ENCODE measurements at regions not wholly inside any gene's neighbourhood (a gene's known extent, or its start where the extent isn't known, plus 50 kb on each side); places are given as distances from the start of the nearest gene placed in this dataset.

DNA sequence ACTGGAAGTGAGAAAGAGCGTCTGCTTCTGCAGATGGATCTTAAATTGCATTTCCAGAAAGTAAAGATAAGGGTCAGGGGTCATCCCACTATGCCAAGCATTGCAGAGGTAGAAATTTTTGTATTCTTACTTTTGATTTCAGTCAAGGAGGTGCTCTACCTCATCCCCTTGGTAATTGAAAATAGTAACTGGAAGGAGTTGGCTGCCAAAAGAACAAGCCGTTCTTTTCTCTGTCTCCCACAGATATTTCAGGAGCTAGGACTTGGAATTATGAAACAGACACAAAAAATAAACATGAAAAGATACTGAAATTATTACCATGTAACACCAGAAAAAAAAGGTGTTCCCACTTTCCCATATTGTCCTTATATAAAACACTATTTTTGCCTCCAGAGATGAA is 309.9 kb upstream of the UMPS start:
- Histone ChIP-seq H3K9me3 (ENCODE audit: insufficient read depth in 2 of 2, low read depth in 1 of 2, low read length in 1 of 2) (no peaks in the 10 kb centered on the region), H3K27me3 (replicated peaks in 1 of 4; ENCODE audit: control insufficient read depth in 3 of 4, extremely low read depth in 1 of 4, insufficient read depth in 3 of 4, low read length in 3 of 4) (no peaks in the 10 kb centered on the region), H3K36me3 (ENCODE audit: control insufficient read depth in 2 of 4, insufficient read depth in 4 of 4, low read length in 3 of 4) (no peaks in the 10 kb centered on the region), H3K79me2 (ENCODE audit: control insufficient read depth in 1 of 2, insufficient read depth in 2 of 2, low read length in 2 of 2) (no peaks in the 10 kb centered on the region), H4K5ac (ENCODE audit: insufficient read length, low read depth, low read length) (no peak overlapping the region), H2AFZ (ENCODE audit: low read length) (no peak overlapping the region), H4K20me1 (replicated peaks in 1 of 2; ENCODE audit: control insufficient read depth in 1 of 2, insufficient read depth in 2 of 2, low read length in 2 of 2) (no peaks in the 10 kb centered on the region), H3K27ac (ENCODE audit: low read depth, low read length) (no peak overlapping the region), H4K91ac (replicated peaks; ENCODE audit: insufficient read length, low read length) (no peak overlapping the region), H3K4me1 (replicated peaks in 1 of 4; ENCODE audit: control insufficient read depth in 3 of 4, insufficient read depth in 4 of 4, low read length in 3 of 4) (no peaks in the 10 kb centered on the region), H3K14ac (ENCODE audit: insufficient read length) (no peak overlapping the region), H3K56ac (replicated peaks; ENCODE audit: insufficient read length, low read depth, low read length) (no peak overlapping the region), H3K4me2 (ENCODE audit: insufficient read depth in 1 of 2, low read depth in 2 of 2, low read length in 2 of 2) (no peak overlapping the region), H3K79me1 (ENCODE audit: low read depth, low read length) (no peaks in the 10 kb centered on the region), H2BK12ac (ENCODE audit: low read depth, low read length) (no peak overlapping the region), H3K9ac (replicated peaks in 1 of 4; ENCODE audit: extremely low read depth in 1 of 4, low read depth in 3 of 4, low read length in 3 of 4) (no peak overlapping the region), H3K18ac (ENCODE audit: extremely low read depth, low read length) (no peak overlapping the region), H2BK20ac (ENCODE audit: low read length) (no peak overlapping the region), H2BK5ac (ENCODE audit: low read depth, low read length) (no peak overlapping the region), H2BK15ac (ENCODE audit: low read length) (no peak overlapping the region), H2AK5ac (ENCODE audit: low read depth, low read length) (no peak overlapping the region), H3K4ac (replicated peaks; ENCODE audit: insufficient read length, low read depth, low read length) (no peak overlapping the region), H4K8ac (ENCODE audit: extremely low read depth, insufficient read depth, low read length) (no peak overlapping the region), H3K23me2 (ENCODE audit: low read depth, low read length) (no peaks in the 10 kb centered on the region), H2BK120ac (replicated peaks; ENCODE audit: low read depth, low read length) (no peak overlapping the region), H3K23ac (ENCODE audit: insufficient read length) (no peak overlapping the region), H3K4me3 (ENCODE audit: extremely low read depth in 1 of 4, insufficient read depth in 2 of 4, low read depth in 3 of 4, low read length in 4 of 4) (no peak overlapping the region)
- ChIA-PET POLR2A (ENCODE audit: partially characterized antibody) (no interaction called here), CTCF (ENCODE audit: partially characterized antibody) (no interaction called here)
- DNase-seq (ENCODE audit: low read depth in 1 of 2, low spot score in 2 of 2) (no peak), FAIRE-seq (no peak)
- WGBS, 2 experiments (ENCODE audit: extremely low coverage in 1 of 2, insufficient coverage in 1 of 2, insufficient read length in 1 of 2, insufficient replicate concordance in 2 of 2, low coverage in 1 of 2, low lambda C conversion rate in 2 of 2, missing lambda C conversion rate in 1 of 2) = 90% methylated on average over 2 of the region's 2 CpGs; no CpG with 5 or more reads in 1 of the 2 experiments
- TF ChIP-seq EGR1 (IDR thresholded peaks at IDR 0.05; ENCODE audit: borderline replicate concordance, low read depth, low read length) (no peak), KDM1A (IDR thresholded peaks at IDR 0.05; ENCODE audit: borderline replicate concordance, low read length) (no peak)
